ENCODE measurements at regions not wholly inside any gene's neighbourhood (a gene's known extent, or its start where the extent isn't known, plus 50 kb on each side); places are given as distances from the start of the nearest gene placed in this dataset.

DNA sequence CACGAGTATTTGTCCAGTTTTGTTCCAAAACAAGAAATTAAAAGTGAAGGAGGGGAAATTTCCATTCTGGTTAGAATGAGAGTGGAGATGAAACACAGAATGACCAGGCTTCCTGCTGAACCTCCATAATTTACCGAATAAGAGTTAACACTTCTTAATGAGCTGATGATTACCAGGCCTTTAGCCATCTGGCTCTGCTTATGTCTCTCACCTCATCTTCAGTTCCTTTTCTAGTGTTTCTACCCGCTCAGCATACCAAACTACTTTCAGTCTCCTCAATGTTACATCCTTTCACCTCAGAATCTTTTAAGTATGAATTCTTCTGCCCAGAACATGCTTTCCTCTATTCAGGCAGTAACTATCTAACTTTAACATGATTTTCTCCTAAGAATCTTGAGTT, 209.0 kb upstream of the RSPO3 start:
- Mint-ChIP-seq H3K4me3 (ENCODE audit: unreplicated experiment) (no peak overlapping the region), H3K9me3 (ENCODE audit: low read depth) (peaks cover 3% of the 10 kb centered on the region), H3K36me3 (ENCODE audit: low read depth) (no peaks in the 10 kb centered on the region), H3K4me1 (ENCODE audit: low read depth) (no peaks in the 10 kb centered on the region), H3K27me3 (ENCODE audit: low read depth) (no peaks in the 10 kb centered on the region), H3K27ac (ENCODE audit: unreplicated experiment) (no peak overlapping the region)
- TF ChIP-seq, protein P1, sequence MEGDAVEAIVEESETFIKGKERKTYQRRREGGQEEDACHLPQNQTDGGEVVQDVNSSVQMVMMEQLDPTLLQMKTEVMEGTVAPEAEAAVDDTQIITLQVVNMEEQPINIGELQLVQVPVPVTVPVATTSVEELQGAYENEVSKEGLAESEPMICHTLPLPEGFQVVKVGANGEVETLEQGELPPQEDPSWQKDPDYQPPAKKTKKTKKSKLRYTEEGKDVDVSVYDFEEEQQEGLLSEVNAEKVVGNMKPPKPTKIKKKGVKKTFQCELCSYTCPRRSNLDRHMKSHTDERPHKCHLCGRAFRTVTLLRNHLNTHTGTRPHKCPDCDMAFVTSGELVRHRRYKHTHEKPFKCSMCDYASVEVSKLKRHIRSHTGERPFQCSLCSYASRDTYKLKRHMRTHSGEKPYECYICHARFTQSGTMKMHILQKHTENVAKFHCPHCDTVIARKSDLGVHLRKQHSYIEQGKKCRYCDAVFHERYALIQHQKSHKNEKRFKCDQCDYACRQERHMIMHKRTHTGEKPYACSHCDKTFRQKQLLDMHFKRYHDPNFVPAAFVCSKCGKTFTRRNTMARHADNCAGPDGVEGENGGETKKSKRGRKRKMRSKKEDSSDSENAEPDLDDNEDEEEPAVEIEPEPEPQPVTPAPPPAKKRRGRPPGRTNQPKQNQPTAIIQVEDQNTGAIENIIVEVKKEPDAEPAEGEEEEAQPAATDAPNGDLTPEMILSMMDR (IDR thresholded peaks at IDR 0.05), result no peak
- no peak for DNase-seq (ENCODE audit: low spot score)

DNA sequence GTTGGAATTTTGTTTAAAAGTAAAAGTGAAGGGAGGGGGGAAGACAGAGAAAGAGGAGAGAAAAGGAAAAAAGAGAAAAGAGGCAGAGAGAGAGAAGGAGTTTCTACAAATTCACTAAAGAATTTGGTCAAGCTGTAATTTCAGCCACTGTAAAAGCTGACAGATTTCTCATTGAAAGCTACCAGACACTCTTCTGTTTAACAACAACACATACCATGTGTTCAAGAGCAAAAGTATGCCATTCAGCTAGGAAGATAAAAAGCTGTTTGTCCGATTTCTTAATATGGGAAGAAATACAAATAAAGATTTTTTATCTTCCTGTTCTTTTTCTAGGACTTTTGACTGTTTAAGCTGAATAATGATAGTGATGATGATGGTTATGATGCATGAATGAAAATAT, 204.8 kb upstream of the RSPO3 start:
- peaks cover 3% of the 10 kb centered on the region for H3K9me3 Mint-ChIP-seq (ENCODE audit: low read depth)
- no peaks in the 10 kb centered on the region for H3K4me1 Mint-ChIP-seq (ENCODE audit: low read depth)
- no peak for DNase-seq (ENCODE audit: low spot score)
- H3K27ac Mint-ChIP-seq (ENCODE audit: unreplicated experiment), result no peak overlapping the region
- no peak overlapping the region for H3K4me3 Mint-ChIP-seq (ENCODE audit: unreplicated experiment)
- H3K36me3 Mint-ChIP-seq (ENCODE audit: low read depth), result no peaks in the 10 kb centered on the region
- H3K27me3 Mint-ChIP-seq (ENCODE audit: low read depth), result no peaks in the 10 kb centered on the region
- TF ChIP-seq, protein P1 (IDR thresholded peaks at IDR 0.05), result no peak

DNA sequence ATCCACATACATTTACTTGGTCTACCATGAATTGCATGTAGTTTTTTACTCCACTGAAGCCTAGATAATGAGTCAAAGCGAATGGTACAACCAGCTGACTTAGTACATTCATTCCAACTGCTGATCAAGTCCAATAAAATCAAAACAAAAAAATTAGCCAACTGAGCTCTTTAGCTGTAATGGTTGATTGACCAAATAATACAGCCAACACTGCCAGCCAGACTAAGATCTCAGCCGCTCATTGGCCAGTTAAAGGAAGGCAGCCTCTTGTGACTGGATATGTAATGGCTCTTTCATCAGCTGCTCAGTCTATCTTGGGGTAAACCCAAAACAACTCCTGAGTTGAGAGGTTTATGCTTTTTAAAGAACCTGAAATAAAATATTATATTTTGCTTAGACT, 204.3 kb upstream of the RSPO3 start:
- Mint-ChIP-seq H3K36me3 (ENCODE audit: low read depth) (no peaks in the 10 kb centered on the region), H3K27ac (ENCODE audit: unreplicated experiment) (no peak overlapping the region), H3K4me3 (ENCODE audit: unreplicated experiment) (no peak overlapping the region), H3K4me1 (ENCODE audit: low read depth) (no peaks in the 10 kb centered on the region), H3K27me3 (ENCODE audit: low read depth) (no peaks in the 10 kb centered on the region), H3K9me3 (ENCODE audit: low read depth) (peaks cover 3% of the 10 kb centered on the region)
- no peak for DNase-seq (ENCODE audit: low spot score)
- TF ChIP-seq, protein P1 (IDR thresholded peaks at IDR 0.05), result no peak

DNA sequence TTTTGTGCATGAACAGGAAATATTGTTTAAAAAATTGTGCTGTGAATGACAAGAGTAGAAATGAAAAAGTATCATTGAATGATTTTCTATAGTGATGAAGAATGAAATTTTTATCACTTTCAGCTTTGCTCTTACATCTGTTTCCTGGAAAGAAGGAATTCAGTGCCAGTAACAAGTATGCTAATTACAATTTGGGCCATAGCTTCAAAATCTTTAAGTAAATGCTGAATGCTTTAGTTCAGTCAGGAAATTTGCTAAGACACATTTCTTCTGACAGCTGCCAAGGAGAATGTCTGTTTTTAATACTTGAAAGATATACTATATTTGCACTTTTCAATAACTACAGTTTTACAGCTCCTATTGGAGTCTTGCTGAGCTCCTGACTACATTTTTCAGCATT, 203.7 kb upstream of the RSPO3 start:
- Mint-ChIP-seq H3K4me1 (ENCODE audit: low read depth) (peaks cover 1% of the 10 kb centered on the region), H3K4me3 (ENCODE audit: unreplicated experiment) (no peak overlapping the region), H3K36me3 (ENCODE audit: low read depth) (no peaks in the 10 kb centered on the region), H3K27ac (ENCODE audit: unreplicated experiment) (no peak overlapping the region), H3K9me3 (ENCODE audit: low read depth) (peaks cover 3% of the 10 kb centered on the region), H3K27me3 (ENCODE audit: low read depth) (no peaks in the 10 kb centered on the region)
- TF ChIP-seq, protein P1 (IDR thresholded peaks at IDR 0.05), result no peak
- DNase-seq (ENCODE audit: low spot score), result no peak

DNA sequence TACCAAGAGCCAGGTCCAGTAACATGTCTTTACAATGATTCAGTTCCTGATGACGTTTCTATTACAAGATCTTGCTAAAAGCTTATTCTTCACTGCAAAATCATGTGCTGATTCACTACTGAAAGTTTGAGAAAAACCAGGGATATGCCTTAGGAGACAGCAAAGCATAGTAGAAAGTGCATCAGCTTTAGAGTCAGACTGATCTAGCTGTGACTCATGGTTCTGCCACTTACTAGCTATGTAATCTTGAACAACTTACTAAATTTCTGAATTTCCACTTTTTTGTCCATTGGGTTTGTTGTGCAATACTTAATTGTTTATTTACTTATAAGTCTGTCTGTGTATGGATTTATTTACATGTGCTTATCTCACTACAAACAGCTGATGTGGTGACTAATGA, 198.5 kb upstream of the RSPO3 start:
- peaks cover 3% of the 10 kb centered on the region for H3K4me1 Mint-ChIP-seq (ENCODE audit: low read depth)
- TF ChIP-seq, protein P1 (IDR thresholded peaks at IDR 0.05), result no peak
- DNase-seq (ENCODE audit: low spot score), result no peak
- H3K27me3 Mint-ChIP-seq (ENCODE audit: low read depth), result peaks cover 2% of the 10 kb centered on the region
- H3K4me3 Mint-ChIP-seq (ENCODE audit: unreplicated experiment), result no peak overlapping the region
- no peak overlapping the region for H3K27ac Mint-ChIP-seq (ENCODE audit: unreplicated experiment)
- H3K9me3 Mint-ChIP-seq (ENCODE audit: low read depth), result no peaks in the 10 kb centered on the region
- no peaks in the 10 kb centered on the region for H3K36me3 Mint-ChIP-seq (ENCODE audit: low read depth)
